HG03159 (cell line): ENCODE measurements at regions not wholly inside any gene's neighbourhood (a gene's known extent, or its start where the extent isn't known, plus 50 kb on each side); places are given as distances from the start of the nearest gene placed in this dataset.
"Not testable (repeated sequence)": the region's sequence is repeated elsewhere in the genome, so short reads cannot be mapped to it uniquely, and the experiment has no call there.

ENCODE experiments used
- ATAC-seq: cut with Tn5 transposase; IDR thresholded peaks from one replicate; pipeline ENCODE4 v1.9.1; 2021; ENCODE audit warnings: mild to moderate bottlenecking, moderate library complexity; ENCODE audit not compliant: unreplicated experiment

- not testable (repeated sequence) for ATAC-seq
These were observed 121.3 kb upstream of the NIPA1 start for GRCh38 chr15:22665059-22665702.

- ATAC-seq, result not testable (repeated sequence)
These were observed 120.7 kb upstream of the NIPA1 start for GRCh38 chr15:22665711-22666110.

- ATAC-seq, result not testable (repeated sequence)
These were observed 101.7 kb upstream of the NIPA1 start for GRCh38 chr15:22684786-22685185.

GRCh38 chr15:22699881-22700280 lies 86.6 kb upstream of the NIPA1 start:
- not testable (repeated sequence) for ATAC-seq

- not testable (repeated sequence) for ATAC-seq
These were observed 75.6 kb upstream of the NIPA1 start for GRCh38 chr15:22710831-22711341.

- ATAC-seq, result not testable (repeated sequence)
These were observed 72.5 kb upstream of the NIPA1 start for GRCh38 chr15:22713933-22714332.

GRCh38 chr15:22714358-22715132 lies 71.9 kb upstream of the NIPA1 start:
- not testable (repeated sequence) for ATAC-seq

GRCh38 chr15:22715133-22715845 lies 71.2 kb upstream of the NIPA1 start:
- not testable (repeated sequence) for ATAC-seq

- ATAC-seq, result not testable (repeated sequence)
These were observed 66.5 kb upstream of the NIPA1 start for GRCh38 chr15:22719980-22720379.

GRCh38 chr15:22726104-22726503 lies 60.3 kb upstream of the NIPA1 start:
- ATAC-seq, result not testable (repeated sequence)

- ATAC-seq, result not testable (repeated sequence)
These were observed 51.4 kb upstream of the NIPA1 start for GRCh38 chr15:22735067-22735466.

- ATAC-seq, result no peak
These were observed 50.7 kb upstream of the NIPA1 start for GRCh38 chr15:22735781-22736180.

GRCh38 chr15:22736200-22736599 lies 50.2 kb upstream of the NIPA1 start:
- not testable (repeated sequence) for ATAC-seq
